ENCODE measurements at regions not wholly inside any gene's neighbourhood (a gene's known extent, or its start where the extent isn't known, plus 50 kb on each side); places are given as distances from the start of the nearest gene placed in this dataset.

GRCh38 chr11:115674176-115674936 is 170.1 kb upstream of the CADM1 start:
- WGBS, 2 experiments (ENCODE audit: insufficient coverage in 1 of 2, insufficient read length in 1 of 2), result 40 to 82% methylated on average over 1 to 16 of the region's 16 CpGs
- Histone ChIP-seq H3K36me3 (ENCODE audit: control insufficient read depth, insufficient read depth, low read length) (no peaks in the 10 kb centered on the region), H3K9ac (ENCODE audit: extremely low read depth, low read length, poor library complexity, severe bottlenecking) (no peak overlapping the region), H3K27me3 (ENCODE audit: control insufficient read depth, insufficient read depth, low read length, poor library complexity, severe bottlenecking) (no peaks in the 10 kb centered on the region), H3K4me3 (ENCODE audit: low read length) (no peak overlapping the region), H3K4me1 (ENCODE audit: control insufficient read depth, insufficient read depth, low read length) (peaks cover 23% of the 10 kb centered on the region), H3K27ac (ENCODE audit: low read depth, low read length) (no peak overlapping the region), H3K9me3 (ENCODE audit: control insufficient read depth, low read length) (no peaks in the 10 kb centered on the region)
- TF ChIP-seq, protein P1, sequence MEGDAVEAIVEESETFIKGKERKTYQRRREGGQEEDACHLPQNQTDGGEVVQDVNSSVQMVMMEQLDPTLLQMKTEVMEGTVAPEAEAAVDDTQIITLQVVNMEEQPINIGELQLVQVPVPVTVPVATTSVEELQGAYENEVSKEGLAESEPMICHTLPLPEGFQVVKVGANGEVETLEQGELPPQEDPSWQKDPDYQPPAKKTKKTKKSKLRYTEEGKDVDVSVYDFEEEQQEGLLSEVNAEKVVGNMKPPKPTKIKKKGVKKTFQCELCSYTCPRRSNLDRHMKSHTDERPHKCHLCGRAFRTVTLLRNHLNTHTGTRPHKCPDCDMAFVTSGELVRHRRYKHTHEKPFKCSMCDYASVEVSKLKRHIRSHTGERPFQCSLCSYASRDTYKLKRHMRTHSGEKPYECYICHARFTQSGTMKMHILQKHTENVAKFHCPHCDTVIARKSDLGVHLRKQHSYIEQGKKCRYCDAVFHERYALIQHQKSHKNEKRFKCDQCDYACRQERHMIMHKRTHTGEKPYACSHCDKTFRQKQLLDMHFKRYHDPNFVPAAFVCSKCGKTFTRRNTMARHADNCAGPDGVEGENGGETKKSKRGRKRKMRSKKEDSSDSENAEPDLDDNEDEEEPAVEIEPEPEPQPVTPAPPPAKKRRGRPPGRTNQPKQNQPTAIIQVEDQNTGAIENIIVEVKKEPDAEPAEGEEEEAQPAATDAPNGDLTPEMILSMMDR (conservative IDR thresholded peaks at IDR 0.05), result no peak
- H3K36me3 Mint-ChIP-seq (ENCODE audit: low read depth), result no peaks in the 10 kb centered on the region
- H3K27me3 Mint-ChIP-seq (ENCODE audit: insufficient read depth), result peaks cover 13% of the 10 kb centered on the region
- peaks cover 28% of the 10 kb centered on the region for H3K4me1 Mint-ChIP-seq
- no peak overlapping the region for H3K27ac Mint-ChIP-seq
- no peak overlapping the region for H3K4me3 Mint-ChIP-seq
- no peaks in the 10 kb centered on the region for H3K9me3 Mint-ChIP-seq
- DNase-seq, result peak; percentile 63

DNA sequence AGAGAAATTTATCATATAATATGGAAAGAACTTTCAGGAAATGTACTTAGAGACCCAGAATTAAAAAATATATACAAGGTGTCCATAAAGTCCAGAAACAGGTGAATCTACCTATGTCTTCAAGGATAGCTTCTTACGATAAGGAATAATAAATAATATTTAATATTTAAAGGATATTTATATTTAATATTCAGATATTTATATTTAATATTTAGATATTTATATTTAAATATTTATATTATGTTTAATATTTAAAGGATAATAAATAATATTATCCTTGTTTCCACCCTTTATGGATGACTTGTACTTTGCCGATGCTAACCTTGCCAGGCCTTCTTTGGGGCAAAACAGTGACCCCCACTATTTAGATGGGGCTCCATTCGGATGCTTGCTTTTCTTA is 169.5 kb upstream of the CADM1 start:
- Mint-ChIP-seq H3K9me3 (no peaks in the 10 kb centered on the region), H3K27ac (no peak overlapping the region), H3K4me1 (peaks cover 28% of the 10 kb centered on the region), H3K27me3 (ENCODE audit: insufficient read depth) (peaks cover 15% of the 10 kb centered on the region), H3K4me3 (no peak overlapping the region), H3K36me3 (ENCODE audit: low read depth) (no peaks in the 10 kb centered on the region)
- TF ChIP-seq, protein P1 (conservative IDR thresholded peaks at IDR 0.05), result no peak
- Histone ChIP-seq H3K27me3 (ENCODE audit: control insufficient read depth, insufficient read depth, low read length, poor library complexity, severe bottlenecking) (no peaks in the 10 kb centered on the region), H3K9me3 (ENCODE audit: control insufficient read depth, low read length) (no peaks in the 10 kb centered on the region), H3K36me3 (ENCODE audit: control insufficient read depth, insufficient read depth, low read length) (no peaks in the 10 kb centered on the region), H3K4me3 (ENCODE audit: low read length) (no peak overlapping the region), H3K9ac (ENCODE audit: extremely low read depth, low read length, poor library complexity, severe bottlenecking) (no peak overlapping the region), H3K4me1 (ENCODE audit: control insufficient read depth, insufficient read depth, low read length) (peaks cover 19% of the 10 kb centered on the region), H3K27ac (ENCODE audit: low read depth, low read length) (no peak overlapping the region)
- 94% methylated on average over 2 of the region's 3 CpGs; no CpG with 5 or more reads in 1 of the 2 experiments for WGBS, 2 experiments (ENCODE audit: insufficient coverage in 1 of 2, insufficient read length in 1 of 2)
- no peak for DNase-seq

DNA sequence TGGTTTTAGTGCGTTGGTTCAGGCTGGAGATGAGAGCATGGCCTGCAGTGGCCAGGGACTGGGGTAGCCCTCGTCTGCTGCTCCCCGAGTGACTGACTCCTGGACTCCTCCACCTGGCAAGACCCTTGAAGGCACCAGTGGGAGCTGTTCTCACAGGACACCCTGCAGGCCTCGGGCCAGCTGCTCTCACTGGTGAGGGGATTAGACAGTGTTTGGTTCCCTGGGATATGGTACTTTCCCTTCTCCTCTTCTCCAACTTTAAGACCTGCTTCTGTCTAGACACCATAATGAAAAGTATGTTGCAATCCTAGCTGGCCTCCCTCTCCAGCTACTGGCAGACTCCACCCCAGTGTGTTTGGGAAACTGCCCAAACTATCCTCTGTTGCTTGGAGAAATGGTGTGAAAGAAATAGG is 168.8 kb upstream of the CADM1 start:
- H3K36me3 ChIP-seq (ENCODE audit: control insufficient read depth, insufficient read depth, low read length), result no peaks in the 10 kb centered on the region
- H3K27ac Mint-ChIP-seq, result no peak overlapping the region
- no peaks in the 10 kb centered on the region for H3K9me3 ChIP-seq (ENCODE audit: control insufficient read depth, low read length)
- WGBS, 2 experiments (ENCODE audit: insufficient coverage in 1 of 2, insufficient read length in 1 of 2), result 92 to 100% methylated on average over 2 to 4 of the region's 4 CpGs
- peaks cover 14% of the 10 kb centered on the region for H3K27me3 Mint-ChIP-seq (ENCODE audit: insufficient read depth)
- no peaks in the 10 kb centered on the region for H3K36me3 Mint-ChIP-seq (ENCODE audit: low read depth)
- no peak overlapping the region for H3K27ac ChIP-seq (ENCODE audit: low read depth, low read length)
- H3K4me1 ChIP-seq (ENCODE audit: control insufficient read depth, insufficient read depth, low read length), result peaks cover 19% of the 10 kb centered on the region
- no peak overlapping the region for H3K4me3 ChIP-seq (ENCODE audit: low read length)
- H3K9ac ChIP-seq (ENCODE audit: extremely low read depth, low read length, poor library complexity, severe bottlenecking), result no peak overlapping the region
- H3K27me3 ChIP-seq (ENCODE audit: control insufficient read depth, insufficient read depth, low read length, poor library complexity, severe bottlenecking), result no peaks in the 10 kb centered on the region
- peaks cover 29% of the 10 kb centered on the region for H3K4me1 Mint-ChIP-seq
- TF ChIP-seq, protein P1 (conservative IDR thresholded peaks at IDR 0.05), result no peak
- no peak overlapping the region for H3K4me3 Mint-ChIP-seq
- no peak for DNase-seq
- no peaks in the 10 kb centered on the region for H3K9me3 Mint-ChIP-seq

All from endodermal cell (in vitro differentiated cells).